T-helper 2 cell treated with Interferon-gamma antibody and Interleukin-4, amounts not matched to agents 5 μg/mL and 100 μg/mL, for 36 hours (primary cell): ENCODE measurements at regions not wholly inside any gene's neighbourhood (a gene's known extent, or its start where the extent isn't known, plus 50 kb on each side); places are given as distances from the start of the nearest gene placed in this dataset.

Experiments used
- DNase-seq: peaks from one replicate; pipeline ENCODE4 v3.0.0; 2021; ENCODE audit warnings: low spot score
- H3K27ac Mint-ChIP-seq: one replicate; pipeline ENCODE4 v1.8.0; 2021; ENCODE audit warnings: mild to moderate bottlenecking, mixed read lengths
- H3K27me3 Mint-ChIP-seq: one replicate; pipeline ENCODE4 v1.8.0; 2021; ENCODE audit warnings: low read depth, mixed read lengths
- H3K36me3 Mint-ChIP-seq: one replicate; pipeline ENCODE4 v1.8.0; 2021; ENCODE audit warnings: low read depth, mixed read lengths
- H3K4me1 Mint-ChIP-seq: one replicate; pipeline ENCODE4 v1.8.0; 2021; ENCODE audit warnings: low read depth, mixed read lengths
- H3K4me3 Mint-ChIP-seq: one replicate; pipeline ENCODE4 v1.8.0; 2022; ENCODE audit warnings: mild to moderate bottlenecking, moderate library complexity, mixed read lengths
- H3K9me3 Mint-ChIP-seq: one replicate; pipeline ENCODE4 v1.8.0; 2021; ENCODE audit warnings: mixed read lengths

- Mint-ChIP-seq H3K9me3 (peaks cover 21% of the 10 kb centered on the region), H3K4me1 (no peaks in the 10 kb centered on the region), H3K4me3 (no peak overlapping the region), H3K27me3 (no peaks in the 10 kb centered on the region), H3K27ac (no peak overlapping the region), H3K36me3 (no peaks in the 10 kb centered on the region)
- no peak for DNase-seq
Measured at GRCh38 chr6:102655823-102656222, 1262.3 kb downstream of the GRIK2 start.

- Mint-ChIP-seq H3K9me3 (peaks cover 10% of the 10 kb centered on the region), H3K27me3 (no peaks in the 10 kb centered on the region), H3K36me3 (no peaks in the 10 kb centered on the region), H3K27ac (no peak overlapping the region), H3K4me3 (no peak overlapping the region), H3K4me1 (no peaks in the 10 kb centered on the region)
- DNase-seq = no peak
Measured at GRCh38 chr6:102641426-102641825, 1247.9 kb downstream of the GRIK2 start.

- no peak overlapping the region for H3K27ac Mint-ChIP-seq
- H3K36me3 Mint-ChIP-seq = no peaks in the 10 kb centered on the region
- H3K9me3 Mint-ChIP-seq = peaks cover 3% of the 10 kb centered on the region
Measured at GRCh38 chr6:102631921-102632320, 1238.4 kb downstream of the GRIK2 start.

GRCh38 chr6:102623201-102623600, 1229.7 kb downstream of the GRIK2 start:
- Mint-ChIP-seq H3K27ac (no peak overlapping the region), H3K9me3 (peaks cover 6% of the 10 kb centered on the region), H3K27me3 (no peaks in the 10 kb centered on the region)

More at GRCh38 chr6:102631921-102632320, 1238.4 kb downstream of the GRIK2 start:
- no peak for DNase-seq
- H3K4me1 Mint-ChIP-seq = no peaks in the 10 kb centered on the region
- H3K4me3 Mint-ChIP-seq = no peak overlapping the region
- no peaks in the 10 kb centered on the region for H3K27me3 Mint-ChIP-seq

GRCh38 chr6:102619585-102619984, 1226.1 kb downstream of the GRIK2 start:
- H3K4me3 Mint-ChIP-seq = no peak overlapping the region
- no peaks in the 10 kb centered on the region for H3K4me1 Mint-ChIP-seq
- no peaks in the 10 kb centered on the region for H3K36me3 Mint-ChIP-seq
- H3K27ac Mint-ChIP-seq = no peak overlapping the region
- peaks cover 9% of the 10 kb centered on the region for H3K9me3 Mint-ChIP-seq
- no peaks in the 10 kb centered on the region for H3K27me3 Mint-ChIP-seq
- DNase-seq = no peak

More at GRCh38 chr6:102623201-102623600, 1229.7 kb downstream of the GRIK2 start:
- DNase-seq = no peak
- no peaks in the 10 kb centered on the region for H3K4me1 Mint-ChIP-seq
- no peaks in the 10 kb centered on the region for H3K36me3 Mint-ChIP-seq
- H3K4me3 Mint-ChIP-seq = no peak overlapping the region

GRCh38 chr6:102582569-102582968, 1189.1 kb downstream of the GRIK2 start:
- Mint-ChIP-seq H3K27me3 (no peaks in the 10 kb centered on the region), H3K36me3 (no peaks in the 10 kb centered on the region), H3K9me3 (no peaks in the 10 kb centered on the region), H3K27ac (no peak overlapping the region), H3K4me3 (no peak overlapping the region), H3K4me1 (no peaks in the 10 kb centered on the region)
- no peak for DNase-seq

GRCh38 chr6:102581378-102582124, 1188.0 kb downstream of the GRIK2 start:
- no peak overlapping the region for H3K27ac Mint-ChIP-seq
- H3K4me3 Mint-ChIP-seq = no peak overlapping the region
- no peaks in the 10 kb centered on the region for H3K36me3 Mint-ChIP-seq
- no peaks in the 10 kb centered on the region for H3K9me3 Mint-ChIP-seq
- no peaks in the 10 kb centered on the region for H3K27me3 Mint-ChIP-seq
- DNase-seq = no peak
- H3K4me1 Mint-ChIP-seq = no peaks in the 10 kb centered on the region

- no peak for DNase-seq
Measured at GRCh38 chr6:102571236-102571908, 1177.9 kb downstream of the GRIK2 start.

GRCh38 chr6:102562713-102563112, 1169.2 kb downstream of the GRIK2 start:
- Mint-ChIP-seq H3K4me3 (no peak overlapping the region), H3K4me1 (no peaks in the 10 kb centered on the region), H3K27me3 (no peaks in the 10 kb centered on the region), H3K36me3 (no peaks in the 10 kb centered on the region), H3K27ac (no peak overlapping the region), H3K9me3 (peaks cover 5% of the 10 kb centered on the region)
- DNase-seq = no peak

More at GRCh38 chr6:102571236-102571908, 1177.9 kb downstream of the GRIK2 start:
- Mint-ChIP-seq H3K27ac (no peak overlapping the region), H3K9me3 (peaks cover 12% of the 10 kb centered on the region), H3K27me3 (no peaks in the 10 kb centered on the region), H3K36me3 (no peaks in the 10 kb centered on the region), H3K4me3 (no peak overlapping the region), H3K4me1 (no peaks in the 10 kb centered on the region)

GRCh38 chr6:102553214-102553613, 1159.7 kb downstream of the GRIK2 start:
- H3K27ac Mint-ChIP-seq = no peak overlapping the region

GRCh38 chr6:102549221-102549874, 1155.8 kb downstream of the GRIK2 start:
- no peak for DNase-seq
- H3K27me3 Mint-ChIP-seq = no peaks in the 10 kb centered on the region
- H3K9me3 Mint-ChIP-seq = peaks cover 24% of the 10 kb centered on the region
- H3K27ac Mint-ChIP-seq = no peak overlapping the region
- no peaks in the 10 kb centered on the region for H3K4me1 Mint-ChIP-seq
- H3K36me3 Mint-ChIP-seq = no peaks in the 10 kb centered on the region
- no peak overlapping the region for H3K4me3 Mint-ChIP-seq

More at GRCh38 chr6:102553214-102553613, 1159.7 kb downstream of the GRIK2 start:
- Mint-ChIP-seq H3K27me3 (no peaks in the 10 kb centered on the region), H3K4me3 (no peak overlapping the region), H3K9me3 (peaks cover 17% of the 10 kb centered on the region), H3K4me1 (no peaks in the 10 kb centered on the region), H3K36me3 (no peaks in the 10 kb centered on the region)
- no peak for DNase-seq

GRCh38 chr6:102525336-102525735, 1131.8 kb downstream of the GRIK2 start:
- H3K27me3 Mint-ChIP-seq = no peaks in the 10 kb centered on the region
- no peak overlapping the region for H3K4me3 Mint-ChIP-seq
- DNase-seq = no peak
- H3K36me3 Mint-ChIP-seq = no peaks in the 10 kb centered on the region
- no peaks in the 10 kb centered on the region for H3K9me3 Mint-ChIP-seq
- no peak overlapping the region for H3K27ac Mint-ChIP-seq
- no peaks in the 10 kb centered on the region for H3K4me1 Mint-ChIP-seq

GRCh38 chr6:102520966-102521365, 1127.5 kb downstream of the GRIK2 start:
- no peak for DNase-seq
- Mint-ChIP-seq H3K4me1 (no peaks in the 10 kb centered on the region), H3K9me3 (no peaks in the 10 kb centered on the region), H3K27me3 (no peaks in the 10 kb centered on the region), H3K27ac (no peak overlapping the region), H3K36me3 (no peaks in the 10 kb centered on the region), H3K4me3 (no peak overlapping the region)

GRCh38 chr6:102517506-102517905, 1124.0 kb downstream of the GRIK2 start:
- Mint-ChIP-seq H3K27me3 (no peaks in the 10 kb centered on the region), H3K4me1 (no peaks in the 10 kb centered on the region), H3K36me3 (no peaks in the 10 kb centered on the region), H3K4me3 (no peak overlapping the region), H3K27ac (no peak overlapping the region), H3K9me3 (no peaks in the 10 kb centered on the region)
- DNase-seq = no peak
